Keratinocyte (primary cell): ENCODE measurements at regions not wholly inside any gene's neighbourhood (a gene's known extent, or its start where the extent isn't known, plus 50 kb on each side); places are given as distances from the start of the nearest gene placed in this dataset.
"Not testable (repeated sequence)": the region's sequence is repeated elsewhere in the genome, so short reads cannot be mapped to it uniquely, and the experiment has no call there.

ENCODE experiments used
- DNase-seq: peaks from one replicate; pipeline ENCODE4 v3.0.0-alpha.2; 2011; ENCODE audit warnings: low read depth, missing footprints, low spot score
- FAIRE-seq: peaks from 2 replicates; lab custom pipeline; 2011; peaks lifted over from hg19 to GRCh38; lab: Jason Lieb, UNC
- H2AFZ ChIP-seq: 2 replicates; pipeline ENCODE4 v1.6.0; 2012; ENCODE audit warnings: low read length, control low read depth, inconsistent platforms; ENCODE audit not compliant: control insufficient read depth
- H3K27ac ChIP-seq: 2 replicates; pipeline ENCODE4 v1.5.1; 2011; ENCODE audit warnings: low read length; ENCODE audit not compliant: control insufficient read depth, insufficient read depth
- H3K27me3 ChIP-seq: 3 replicates; pipeline ENCODE4 v1.6.0; 2011; ENCODE audit warnings: low read length; ENCODE audit not compliant: control insufficient read depth, insufficient read depth; ENCODE audit errors: extremely low read depth
- H3K36me3 ChIP-seq, 2 experiments: 2 replicates in 1 of 2; 3 replicates in 1 of 2; pipeline ENCODE4 v1.5.1; 2011; ENCODE audit warnings: low read length in 2 of 2, mild to moderate bottlenecking in 1 of 2; ENCODE audit not compliant: control insufficient read depth in 2 of 2, insufficient read depth in 2 of 2; ENCODE audit errors: extremely low read depth in 1 of 2
- H3K4me1 ChIP-seq: 3 replicates; pipeline ENCODE4 v1.5.1; 2011; ENCODE audit warnings: low read length; ENCODE audit not compliant: control insufficient read depth, insufficient read depth; ENCODE audit errors: extremely low read depth
- H3K4me2 ChIP-seq: 3 replicates; pipeline ENCODE4 v1.6.0; 2011; ENCODE audit warnings: low read depth, low read length; ENCODE audit not compliant: control insufficient read depth, insufficient read depth; ENCODE audit errors: extremely low read depth
- H3K4me3 ChIP-seq, 3 experiments: fragments of 200-600 bp in 1 of 3; sonication (generic) in 1 of 3; 2 replicates in 2 of 3; 3 replicates in 1 of 3; pipeline ENCODE4 v1.5.1; 2011 to 2016; ENCODE audit warnings: low read length in 3 of 3, mild to moderate bottlenecking in 3 of 3, control low read depth in 2 of 3, inconsistent platforms in 1 of 3, low read depth in 1 of 3, mixed read lengths in 1 of 3, mixed run types in 1 of 3, moderate library complexity in 1 of 3; ENCODE audit not compliant: control insufficient read depth in 2 of 3, insufficient read depth in 2 of 3; ENCODE audit errors: extremely low read depth in 1 of 3
- H3K79me2 ChIP-seq: 2 replicates; pipeline ENCODE4 v1.6.0; 2012; ENCODE audit warnings: low read length; ENCODE audit not compliant: control insufficient read depth, insufficient read depth
- H3K9ac ChIP-seq: 3 replicates; pipeline ENCODE4 v1.6.0; 2011; ENCODE audit warnings: low read length; ENCODE audit not compliant: control insufficient read depth, insufficient read depth; ENCODE audit errors: extremely low read depth
- H3K9me1 ChIP-seq: 3 replicates; pipeline ENCODE4 v1.6.0; 2011; ENCODE audit warnings: low read length; ENCODE audit not compliant: control insufficient read depth, insufficient read depth; ENCODE audit errors: extremely low read depth
- H3K9me3 ChIP-seq: 2 replicates; pipeline ENCODE4 v1.5.1; 2012; ENCODE audit warnings: low read depth, low read length; ENCODE audit not compliant: control insufficient read depth
- H4K20me1 ChIP-seq: 3 replicates; pipeline ENCODE4 v1.6.0; 2011; ENCODE audit warnings: low read length; ENCODE audit not compliant: control insufficient read depth, insufficient read depth; ENCODE audit errors: extremely low read depth
- EZH2 ChIP-seq: IDR thresholded peaks from one replicate; pipeline ENCODE4 v1.6.1; 2012; ENCODE audit warnings: inconsistent platforms, mild to moderate bottlenecking, low read length, moderate library complexity
- dilution Hi-C: fragments of 300-500 bp; cut with MboI; formaldehyde crosslinking; loops from one replicate; pipeline ENCODE4 v1.7.0; 2020; ENCODE audit warnings: low sequenced_read_pairs; ENCODE audit not compliant: extremely low pct_ligation_motif_present
- TF ChIP-seq, protein P1 (sequence below), 3 experiments: IDR thresholded peaks in 1 of 3; conservative IDR thresholded peaks in 1 of 3; optimal IDR thresholded peaks in 1 of 3; 2 replicates in 2 of 3; 3 replicates in 1 of 3; pipeline versions ENCODE3 to v1.5.1; 2011; ENCODE audit warnings: low read length in 3 of 3, mild to moderate bottlenecking in 3 of 3, moderate library complexity in 2 of 3, control low read depth in 1 of 3, inconsistent platforms in 1 of 3; ENCODE audit not compliant: insufficient read depth in 2 of 3; ENCODE audit errors: extremely low read depth in 1 of 3

- Histone ChIP-seq H3K27ac (peak overlapping the region; percentile 90), H3K79me2 (no peaks in the 10 kb centered on the region), H3K36me3 (no peaks in the 10 kb centered on the region), H3K9me3 (no peaks in the 10 kb centered on the region), H3K4me1 (peaks cover 31% of the 10 kb centered on the region), H2AFZ (no peak overlapping the region), H3K4me3 (peak overlapping the region in 1 of 3 experiments; percentile 19), H4K20me1 (no peaks in the 10 kb centered on the region), H3K4me2 (peak overlapping the region; percentile 73), H3K9ac (peak overlapping the region; percentile 50), H3K27me3 (no peaks in the 10 kb centered on the region), H3K9me1 (no peaks in the 10 kb centered on the region)
- DNase-seq = peak; percentile 86
- peak; percentile 93 for FAIRE-seq
- TF ChIP-seq, protein P1, sequence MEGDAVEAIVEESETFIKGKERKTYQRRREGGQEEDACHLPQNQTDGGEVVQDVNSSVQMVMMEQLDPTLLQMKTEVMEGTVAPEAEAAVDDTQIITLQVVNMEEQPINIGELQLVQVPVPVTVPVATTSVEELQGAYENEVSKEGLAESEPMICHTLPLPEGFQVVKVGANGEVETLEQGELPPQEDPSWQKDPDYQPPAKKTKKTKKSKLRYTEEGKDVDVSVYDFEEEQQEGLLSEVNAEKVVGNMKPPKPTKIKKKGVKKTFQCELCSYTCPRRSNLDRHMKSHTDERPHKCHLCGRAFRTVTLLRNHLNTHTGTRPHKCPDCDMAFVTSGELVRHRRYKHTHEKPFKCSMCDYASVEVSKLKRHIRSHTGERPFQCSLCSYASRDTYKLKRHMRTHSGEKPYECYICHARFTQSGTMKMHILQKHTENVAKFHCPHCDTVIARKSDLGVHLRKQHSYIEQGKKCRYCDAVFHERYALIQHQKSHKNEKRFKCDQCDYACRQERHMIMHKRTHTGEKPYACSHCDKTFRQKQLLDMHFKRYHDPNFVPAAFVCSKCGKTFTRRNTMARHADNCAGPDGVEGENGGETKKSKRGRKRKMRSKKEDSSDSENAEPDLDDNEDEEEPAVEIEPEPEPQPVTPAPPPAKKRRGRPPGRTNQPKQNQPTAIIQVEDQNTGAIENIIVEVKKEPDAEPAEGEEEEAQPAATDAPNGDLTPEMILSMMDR (optimal IDR thresholded peaks at IDR 0.05 in 1 of 3, IDR thresholded peaks at IDR 0.05 in 1 of 3, conservative IDR thresholded peaks at IDR 0.05 in 1 of 3; ENCODE audit: extremely low read depth in 1 of 3, insufficient read depth in 2 of 3, low read length in 3 of 3) = no peak
- no peak for TF ChIP-seq EZH2
- dilution Hi-C loops = no loop called here
Observed at GRCh38 chr12:59055204-59055860, 135.0 kb upstream of the LRIG3 start.

DNA sequence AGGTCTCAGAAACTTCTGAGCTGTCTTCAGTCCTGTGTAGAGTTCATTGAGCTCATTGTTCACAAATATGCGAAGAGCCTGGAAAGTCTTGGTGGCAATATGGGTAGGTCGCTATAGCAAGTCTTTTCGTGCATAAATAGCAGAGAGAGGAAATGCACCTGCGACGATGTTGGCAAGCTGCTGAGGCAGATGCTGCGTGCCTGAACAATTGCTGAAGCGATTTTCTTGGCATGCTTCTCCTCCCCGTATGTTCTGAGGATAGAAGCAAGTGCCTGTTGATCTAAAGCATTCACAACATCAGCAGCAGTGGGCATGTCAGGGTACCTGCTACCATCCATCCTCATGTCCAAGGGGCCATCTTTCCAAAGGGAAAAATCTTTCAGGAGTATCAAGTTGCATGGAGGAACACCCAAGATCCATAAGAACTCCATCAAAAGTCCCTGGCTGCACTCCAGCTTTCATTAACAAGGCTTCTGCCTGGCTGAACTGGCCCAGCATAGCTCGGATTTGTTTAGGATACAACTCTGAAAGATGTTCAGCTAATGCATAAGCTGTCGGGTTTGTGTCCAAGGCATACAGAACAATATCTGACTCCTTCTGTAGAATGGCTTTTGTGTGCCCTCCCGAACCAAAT is 133.1 kb upstream of the LRIG3 start:
- H4K20me1 ChIP-seq, H3K4me3 ChIP-seq, DNase-seq, H3K9me1 ChIP-seq, H3K9me3 ChIP-seq, H3K27ac ChIP-seq, H3K9ac ChIP-seq, H2AFZ ChIP-seq, H3K27me3 ChIP-seq, dilution Hi-C loops, H3K36me3 ChIP-seq, H3K79me2 ChIP-seq: not testable (repeated sequence)
- FAIRE-seq = peak; percentile 98
- Histone ChIP-seq H3K4me1 (peaks cover 31% of the 10 kb centered on the region), H3K4me2 (peak overlapping the region; percentile 17)
